ENCODE measurements at regions not wholly inside any gene's neighbourhood (a gene's known extent, or its start where the extent isn't known, plus 50 kb on each side); places are given as distances from the start of the nearest gene placed in this dataset.

DNA sequence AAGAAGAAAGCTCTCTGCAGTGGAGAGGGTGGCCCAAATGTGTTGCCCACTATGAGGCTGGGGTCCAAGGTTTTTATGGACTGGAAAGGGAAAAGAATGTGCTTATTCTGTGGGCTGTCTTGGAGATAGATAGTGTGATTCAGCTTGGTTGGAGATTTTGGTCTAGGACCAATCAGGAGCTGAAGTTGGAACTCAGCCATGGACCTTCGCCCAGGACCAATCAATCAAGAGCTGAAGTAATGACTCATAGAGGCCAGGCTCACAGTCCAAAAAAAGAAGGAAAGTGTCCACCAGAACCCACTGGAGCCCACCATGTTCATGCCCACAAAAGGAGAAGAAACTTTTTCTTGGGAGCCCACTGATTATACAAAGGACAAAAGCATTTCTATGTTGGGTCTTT lies 369.5 kb downstream of the UBE2NL start:
- H3K4me3 Mint-ChIP-seq (ENCODE audit: unreplicated experiment) = no peak overlapping the region
- no peak overlapping the region for H3K27ac Mint-ChIP-seq (ENCODE audit: unreplicated experiment)
- H3K36me3 Mint-ChIP-seq (ENCODE audit: low read depth) = no peaks in the 10 kb centered on the region
- H3K27me3 Mint-ChIP-seq (ENCODE audit: low read depth) = no peaks in the 10 kb centered on the region
- TF ChIP-seq, protein P1, sequence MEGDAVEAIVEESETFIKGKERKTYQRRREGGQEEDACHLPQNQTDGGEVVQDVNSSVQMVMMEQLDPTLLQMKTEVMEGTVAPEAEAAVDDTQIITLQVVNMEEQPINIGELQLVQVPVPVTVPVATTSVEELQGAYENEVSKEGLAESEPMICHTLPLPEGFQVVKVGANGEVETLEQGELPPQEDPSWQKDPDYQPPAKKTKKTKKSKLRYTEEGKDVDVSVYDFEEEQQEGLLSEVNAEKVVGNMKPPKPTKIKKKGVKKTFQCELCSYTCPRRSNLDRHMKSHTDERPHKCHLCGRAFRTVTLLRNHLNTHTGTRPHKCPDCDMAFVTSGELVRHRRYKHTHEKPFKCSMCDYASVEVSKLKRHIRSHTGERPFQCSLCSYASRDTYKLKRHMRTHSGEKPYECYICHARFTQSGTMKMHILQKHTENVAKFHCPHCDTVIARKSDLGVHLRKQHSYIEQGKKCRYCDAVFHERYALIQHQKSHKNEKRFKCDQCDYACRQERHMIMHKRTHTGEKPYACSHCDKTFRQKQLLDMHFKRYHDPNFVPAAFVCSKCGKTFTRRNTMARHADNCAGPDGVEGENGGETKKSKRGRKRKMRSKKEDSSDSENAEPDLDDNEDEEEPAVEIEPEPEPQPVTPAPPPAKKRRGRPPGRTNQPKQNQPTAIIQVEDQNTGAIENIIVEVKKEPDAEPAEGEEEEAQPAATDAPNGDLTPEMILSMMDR (IDR thresholded peaks at IDR 0.05) = no peak
- no peaks in the 10 kb centered on the region for H3K4me1 Mint-ChIP-seq (ENCODE audit: low read depth)
- DNase-seq (ENCODE audit: low spot score) = no peak
- H3K9me3 Mint-ChIP-seq (ENCODE audit: low read depth) = peaks cover 43% of the 10 kb centered on the region

GRCh38 chrX:144259054-144259453 lies 375.2 kb downstream of the UBE2NL start:
- Mint-ChIP-seq H3K36me3 (ENCODE audit: low read depth) (no peaks in the 10 kb centered on the region), H3K27ac (ENCODE audit: unreplicated experiment) (no peak overlapping the region), H3K27me3 (ENCODE audit: low read depth) (no peaks in the 10 kb centered on the region), H3K4me1 (ENCODE audit: low read depth) (no peaks in the 10 kb centered on the region), H3K4me3 (ENCODE audit: unreplicated experiment) (no peak overlapping the region), H3K9me3 (ENCODE audit: low read depth) (peaks cover 32% of the 10 kb centered on the region)
- TF ChIP-seq, protein P1 (IDR thresholded peaks at IDR 0.05) = no peak
- no peak for DNase-seq (ENCODE audit: low spot score)

- no peak overlapping the region for H3K27ac Mint-ChIP-seq (ENCODE audit: unreplicated experiment)
- H3K9me3 Mint-ChIP-seq (ENCODE audit: low read depth) = peaks cover 36% of the 10 kb centered on the region
- no peaks in the 10 kb centered on the region for H3K4me1 Mint-ChIP-seq (ENCODE audit: low read depth)
- H3K27me3 Mint-ChIP-seq (ENCODE audit: low read depth) = no peaks in the 10 kb centered on the region
- DNase-seq (ENCODE audit: low spot score) = no peak
- H3K4me3 Mint-ChIP-seq (ENCODE audit: unreplicated experiment) = no peak overlapping the region
- TF ChIP-seq, protein P1 (IDR thresholded peaks at IDR 0.05) = no peak
- H3K36me3 Mint-ChIP-seq (ENCODE audit: low read depth) = no peaks in the 10 kb centered on the region
These were observed 381.8 kb downstream of the UBE2NL start for GRCh38 chrX:144265641-144266040.

- Mint-ChIP-seq H3K4me1 (ENCODE audit: low read depth) (no peaks in the 10 kb centered on the region), H3K27ac (ENCODE audit: unreplicated experiment) (no peak overlapping the region), H3K4me3 (ENCODE audit: unreplicated experiment) (no peak overlapping the region), H3K36me3 (ENCODE audit: low read depth) (no peaks in the 10 kb centered on the region), H3K27me3 (ENCODE audit: low read depth) (no peaks in the 10 kb centered on the region), H3K9me3 (ENCODE audit: low read depth) (peaks cover 26% of the 10 kb centered on the region)
- TF ChIP-seq, protein P1 (IDR thresholded peaks at IDR 0.05) = no peak
- DNase-seq (ENCODE audit: low spot score) = no peak
These were observed 391.5 kb downstream of the UBE2NL start for GRCh38 chrX:144275367-144275766.

- no peak for DNase-seq (ENCODE audit: low spot score)
- no peaks in the 10 kb centered on the region for H3K27me3 Mint-ChIP-seq (ENCODE audit: low read depth)
- H3K27ac Mint-ChIP-seq (ENCODE audit: unreplicated experiment) = no peak overlapping the region
- H3K9me3 Mint-ChIP-seq (ENCODE audit: low read depth) = peaks cover 25% of the 10 kb centered on the region
- no peak overlapping the region for H3K4me3 Mint-ChIP-seq (ENCODE audit: unreplicated experiment)
- TF ChIP-seq, protein P1 (IDR thresholded peaks at IDR 0.05) = no peak
- H3K4me1 Mint-ChIP-seq (ENCODE audit: low read depth) = no peaks in the 10 kb centered on the region
- no peaks in the 10 kb centered on the region for H3K36me3 Mint-ChIP-seq (ENCODE audit: low read depth)
These were observed 392.0 kb downstream of the UBE2NL start for GRCh38 chrX:144275843-144276242.

Measured in chondrocyte (in vitro differentiated cells).